GM12878 (cell line): ENCODE measurements at regions not wholly inside any gene's neighbourhood (a gene's known extent, or its start where the extent isn't known, plus 50 kb on each side); places are given as distances from the start of the nearest gene placed in this dataset.

ENCODE experiments used
- ATAC-seq: fragments of 200-7000 bp; cut with Tn5 transposase; 3 replicates; pipeline ENCODE4 v1.9.1; 2020; ENCODE audit warnings: mild to moderate bottlenecking, moderate library complexity
- BruUV-seq: library from RNA; stranded (reverse); fragments of 400-500 nt; replicated peaks from 2 replicates; lab custom pipeline; 2021; lab: Mats Ljungman, UMichigan
- CTCF ChIA-PET: fragments of 300-600 bp; sonication (Branson Sonifier 250); formaldehyde crosslinking; extraction: SDS; loops from one replicate; lab custom pipeline; 2021; ENCODE audit warnings: inconsistent platforms; lab: Yijun Ruan, JAX
- POLR2A ChIA-PET: fragments of 350-600 bp; formaldehyde crosslinking; extraction: SDS; loops from one replicate; lab custom pipeline; 2021; ENCODE audit warnings: inconsistent platforms; lab: Charles Lee
- RAD21 ChIA-PET: fragments of 300-600 bp; sonication (Branson Sonifier 250); formaldehyde crosslinking; loops from one replicate; lab custom pipeline; 2023; ENCODE audit warnings: antibody characterized with exemption; ENCODE audit not compliant: unreplicated experiment; lab: Charles Lee
- SMC1A ChIA-PET: fragments of 300-600 bp; sonication (Branson Sonifier 250); formaldehyde crosslinking; loops from one replicate; lab custom pipeline; 2023; ENCODE audit not compliant: unreplicated experiment, uncharacterized antibody; lab: Charles Lee
- DNase-seq: peaks from one replicate; pipeline ENCODE4 v3.0.0-alpha.2; 2011; ENCODE audit warnings: low read depth, low spot score
- FAIRE-seq: peaks from 3 replicates; lab custom pipeline; 2011; peaks lifted over from hg19 to GRCh38; lab: Jason Lieb, UNC
- H2AFZ ChIP-seq: 2 replicates; pipeline ENCODE4 v1.6.0; 2011; ENCODE audit warnings: low read depth, low read length, control low read depth; ENCODE audit not compliant: control insufficient read depth
- H3K27ac ChIP-seq: 2 replicates; pipeline ENCODE4 v1.5.1; 2011; ENCODE audit warnings: control low read depth; ENCODE audit not compliant: control insufficient read depth, insufficient read depth
- H3K27me3 ChIP-seq, 2 experiments: replicated peaks in 1 of 2; 2 replicates each; pipeline versions ENCODE4 v1.6.0 to v1.6.1; 2011; ENCODE audit warnings: low read length in 1 of 2; ENCODE audit not compliant: control insufficient read depth in 2 of 2, insufficient read depth in 2 of 2
- H3K36me3 ChIP-seq, 2 experiments: 2 replicates each; pipeline ENCODE4 v1.5.1; 2011; ENCODE audit warnings: low read length in 1 of 2; ENCODE audit not compliant: control insufficient read depth in 2 of 2, insufficient read depth in 2 of 2
- H3K4me1 ChIP-seq: 2 replicates; pipeline ENCODE4 v1.6.1; 2011; ENCODE audit warnings: mild to moderate bottlenecking, low read length, moderate library complexity, mixed read lengths; ENCODE audit not compliant: control insufficient read depth, insufficient read depth
- H3K4me2 ChIP-seq: 2 replicates; pipeline ENCODE4 v1.6.0; 2011; ENCODE audit warnings: control low read depth; ENCODE audit not compliant: control insufficient read depth, insufficient read depth
- H3K4me3 ChIP-seq: fragments of 200-600 bp; sonication (generic); 2 replicates; pipeline ENCODE4 v1.5.1; 2016
- H3K79me2 ChIP-seq: 2 replicates; pipeline ENCODE4 v1.6.0; 2011; ENCODE audit warnings: low read length; ENCODE audit not compliant: control insufficient read depth, insufficient read depth
- H3K9ac ChIP-seq: 2 replicates; pipeline ENCODE4 v1.8.0; 2011; ENCODE audit warnings: low read length, control low read depth, mixed read lengths; ENCODE audit not compliant: control insufficient read depth, insufficient read depth
- H3K9me3 ChIP-seq: replicated peaks from 3 replicates; pipeline ENCODE4 v1.5.1; 2011; ENCODE audit warnings: mild to moderate bottlenecking, low read length; ENCODE audit not compliant: control insufficient read depth, insufficient read depth
- H4K20me1 ChIP-seq: 2 replicates; pipeline ENCODE4 v1.6.0; 2011; ENCODE audit not compliant: control insufficient read depth, insufficient read depth
- ESRRA ChIP-seq: IDR thresholded peaks from 2 replicates; pipeline ENCODE4 v1.6.1; 2012; ENCODE audit warnings: mild to moderate bottlenecking, low read length, improper control_type of control experiment
- FOS ChIP-seq: IDR thresholded peaks from 3 replicates; pipeline ENCODE4 v1.6.1; 2011; ENCODE audit warnings: borderline replicate concordance; ENCODE audit not compliant: insufficient read length; ENCODE audit errors: extremely low read depth
- HDAC6 ChIP-seq: fragments of 200-600 bp; sonication (generic); IDR thresholded peaks from one replicate; pipeline ENCODE4 v1.8.0; 2017; ENCODE audit warnings: antibody characterized with exemption; ENCODE audit not compliant: unreplicated experiment
- KLF5 ChIP-seq: fragments of 450-650 bp; IDR thresholded peaks from 2 replicates; pipeline ENCODE4 v1.6.1; 2014; ENCODE audit warnings: mild to moderate bottlenecking; ENCODE audit not compliant: partially characterized antibody
- MXI1 ChIP-seq: fragments of 150-350 bp; IDR thresholded peaks from 2 replicates; pipeline ENCODE4 v1.6.1; 2011; ENCODE audit warnings: low read depth, mild to moderate bottlenecking, inconsistent platforms, low read length, improper control_type of control experiment
- PAX5 ChIP-seq: IDR thresholded peaks from 2 replicates; pipeline ENCODE4 v1.6.1; 2011; ENCODE audit warnings: low read depth, low read length, borderline replicate concordance
- RELB ChIP-seq: fragments of 450-650 bp; IDR thresholded peaks from 2 replicates; pipeline ENCODE4 v1.6.1; 2017; ENCODE audit warnings: low read depth, mild to moderate bottlenecking, moderate library complexity
- SMARCA5 ChIP-seq: fragments of 450-650 bp; IDR thresholded peaks from 2 replicates; pipeline ENCODE4 v1.6.1; 2017; ENCODE audit warnings: mild to moderate bottlenecking
- SMC3 ChIP-seq: IDR thresholded peaks from 2 replicates; pipeline ENCODE4 v1.6.1; 2011; ENCODE audit warnings: low read length, improper control_type of control experiment, borderline replicate concordance
- SREBF1 ChIP-seq: IDR thresholded peaks from 2 replicates; pipeline ENCODE4 v1.6.1; 2012; ENCODE audit warnings: mild to moderate bottlenecking, low read length
- ZNF217 ChIP-seq: fragments of 450-650 bp; IDR thresholded peaks from 2 replicates; pipeline ENCODE4 v1.6.1; 2017; ENCODE audit warnings: antibody characterized with exemption, mild to moderate bottlenecking
- WGBS: methylation state at CpG from one replicate; pipeline ENCODE4 v1.1.6; 2016; ENCODE audit warnings: low lambda C conversion rate; ENCODE audit not compliant: insufficient replicate concordance, insufficient coverage; ENCODE audit errors: missing lambda C conversion rate; 5-methylcytosine and 5-hydroxymethylcytosine counted together
- in situ Hi-C: fragments of 300-500 bp; cut with MboI; formaldehyde crosslinking; loops from 9 replicates; pipeline ENCODE4 v1.14.3; 2018; ENCODE audit warnings: mixed read lengths
- intact Hi-C: fragments of 100-400 bp; cut with micrococcal nuclease; formaldehyde crosslinking; loops from one replicate; pipeline ENCODE4 v1.14.2; 2022; ENCODE audit not compliant: unreplicated experiment

GRCh38 chr2:181231886-181232621 is 225.1 kb upstream of the ITGA4 start:
- Histone ChIP-seq H4K20me1 (no peaks in the 10 kb centered on the region), H2AFZ (no peak overlapping the region), H3K36me3 (no peaks in the 10 kb centered on the region), H3K27ac (no peak overlapping the region), H3K9me3 (no peaks in the 10 kb centered on the region), H3K9ac (no peak overlapping the region), H3K4me3 (no peak overlapping the region)
- BruUV-seq, result no TSS peak
- no peak for ATAC-seq
- FAIRE-seq, result no peak
- no peak for DNase-seq
- intact Hi-C loops, result no loop called here
- in situ Hi-C loops, result no loop called here
- CTCF ChIA-PET, result no interaction called here
- WGBS, result 48% methylated on average over 2 of the region's 2 CpGs
- no peak for TF ChIP-seq MXI1
- TF ChIP-seq SMARCA5, result no peak
- no peak for TF ChIP-seq HDAC6
- TF ChIP-seq FOS, result no peak
- no peak for TF ChIP-seq PAX5
- TF ChIP-seq KLF5, result no peak
- no peak for TF ChIP-seq SREBF1
- no peak for TF ChIP-seq ZNF217
- TF ChIP-seq SMC3, result no peak
- no peak for TF ChIP-seq ESRRA
- TF ChIP-seq RELB, result no peak
- TF ChIP-seq, all 136 proteins: peak for 0
- RAD21 ChIA-PET, result no interaction called here
- Histone ChIP-seq H3K4me2 (no peak overlapping the region), H3K27me3 (no peaks in the 10 kb centered on the region; a peak in 1 of 4 replicates), H3K4me1 (peaks cover 18% of the 10 kb centered on the region), H3K79me2 (no peaks in the 10 kb centered on the region)
- POLR2A ChIA-PET, result no interaction called here
- SMC1A ChIA-PET, result interaction anchor here (1.2 to 1.7 kb wide), 2 partner anchors 9 to 226 kb away, joined by 3 to 4 read pairs; partner anchors contain the start of gene ITGA4
